ENCODE measurements at regions not wholly inside any gene's neighbourhood (a gene's known extent, or its start where the extent isn't known, plus 50 kb on each side); places are given as distances from the start of the nearest gene placed in this dataset.

GRCh38 chrX:113305496-113305895 lies 464.9 kb upstream of the AMOT start:
- no peak for TF ChIP-seq CTCF (conservative IDR thresholded peaks at IDR 0.05; ENCODE audit: low read depth)
- no peak overlapping the region for H3K27ac ChIP-seq
- CTCF ChIA-PET: no interaction called here
- no peak for DNase-seq (ENCODE audit: low spot score)
- POLR2A ChIA-PET (ENCODE audit: low non-redundant PET): no interaction called here

GRCh38 chrX:113300580-113300979 lies 459.9 kb upstream of the AMOT start:
- ChIA-PET CTCF (no interaction called here), POLR2A (ENCODE audit: low non-redundant PET) (no interaction called here)
- H3K27ac ChIP-seq: no peak overlapping the region
- TF ChIP-seq CTCF (conservative IDR thresholded peaks at IDR 0.05; ENCODE audit: low read depth): no peak
- DNase-seq (ENCODE audit: low spot score): no peak

GRCh38 chrX:113297437-113297836 lies 456.8 kb upstream of the AMOT start:
- TF ChIP-seq CTCF (conservative IDR thresholded peaks at IDR 0.05; ENCODE audit: low read depth): no peak
- DNase-seq (ENCODE audit: low spot score): no peak
- POLR2A ChIA-PET (ENCODE audit: low non-redundant PET): no interaction called here
- CTCF ChIA-PET: no interaction called here
- no peak overlapping the region for H3K27ac ChIP-seq

GRCh38 chrX:113289503-113289902 lies 448.9 kb upstream of the AMOT start:
- DNase-seq (ENCODE audit: low spot score): no peak
- TF ChIP-seq CTCF (conservative IDR thresholded peaks at IDR 0.05; ENCODE audit: low read depth): no peak
- POLR2A ChIA-PET (ENCODE audit: low non-redundant PET): no interaction called here
- no peak overlapping the region for H3K27ac ChIP-seq
- CTCF ChIA-PET: no interaction called here

GRCh38 chrX:113287761-113288160 lies 447.1 kb upstream of the AMOT start:
- H3K27ac ChIP-seq: no peak overlapping the region
- ChIA-PET CTCF (no interaction called here), POLR2A (ENCODE audit: low non-redundant PET) (no interaction called here)
- no peak for DNase-seq (ENCODE audit: low spot score)
- no peak for TF ChIP-seq CTCF (conservative IDR thresholded peaks at IDR 0.05; ENCODE audit: low read depth)

- no peak for DNase-seq (ENCODE audit: low spot score)
Observed at GRCh38 chrX:113275804-113276203, 435.2 kb upstream of the AMOT start.

More at GRCh38 chrX:113275804-113276203, 435.2 kb upstream of the AMOT start:
- no peak overlapping the region for H3K27ac ChIP-seq
- ChIA-PET POLR2A (ENCODE audit: low non-redundant PET) (no interaction called here), CTCF (no interaction called here)
- no peak for TF ChIP-seq CTCF (conservative IDR thresholded peaks at IDR 0.05; ENCODE audit: low read depth)
